Brain microvascular endothelial cell (primary cell): ENCODE measurements at regions not wholly inside any gene's neighbourhood (a gene's known extent, or its start where the extent isn't known, plus 50 kb on each side); places are given as distances from the start of the nearest gene placed in this dataset.

Experiments
- DNase-seq: peaks from one replicate; pipeline ENCODE4 v3.0.0-alpha.2; 2020
- H3K27ac ChIP-seq: fragments of 250-450 bp; sonication (Bioruptor Pico); 2 replicates; pipeline ENCODE4 v1.5.1; 2020; ENCODE audit warnings: mild to moderate bottlenecking, moderate library complexity
- H3K27me3 ChIP-seq: fragments of 250-450 bp; sonication (Bioruptor Pico); replicated peaks from 2 replicates; pipeline ENCODE4 v1.5.1; 2020; ENCODE audit warnings: mild to moderate bottlenecking
- H3K36me3 ChIP-seq: fragments of 250-450 bp; sonication (Bioruptor Pico); replicated peaks from 2 replicates; pipeline ENCODE4 v1.5.1; 2020; ENCODE audit warnings: mild to moderate bottlenecking
- H3K4me3 ChIP-seq: 2 replicates; pipeline ENCODE4 v1.5.1; 2011; ENCODE audit warnings: low read depth, mild to moderate bottlenecking, control low read depth, low read length, moderate library complexity
- in situ Hi-C: cut with HindIII; loops from 2 replicates; pipeline ENCODE4 v1.10.0; 2017; ENCODE audit warnings: low sequenced_read_pairs, low pct_ligation_motif_present
- TF ChIP-seq, protein P1 (sequence below): IDR thresholded peaks from 2 replicates; pipeline ENCODE4 v1.5.1; 2011; ENCODE audit warnings: low read depth, mild to moderate bottlenecking, moderate library complexity, low read length, control low read depth, inconsistent platforms; ENCODE audit errors: missing control alignments

DNA sequence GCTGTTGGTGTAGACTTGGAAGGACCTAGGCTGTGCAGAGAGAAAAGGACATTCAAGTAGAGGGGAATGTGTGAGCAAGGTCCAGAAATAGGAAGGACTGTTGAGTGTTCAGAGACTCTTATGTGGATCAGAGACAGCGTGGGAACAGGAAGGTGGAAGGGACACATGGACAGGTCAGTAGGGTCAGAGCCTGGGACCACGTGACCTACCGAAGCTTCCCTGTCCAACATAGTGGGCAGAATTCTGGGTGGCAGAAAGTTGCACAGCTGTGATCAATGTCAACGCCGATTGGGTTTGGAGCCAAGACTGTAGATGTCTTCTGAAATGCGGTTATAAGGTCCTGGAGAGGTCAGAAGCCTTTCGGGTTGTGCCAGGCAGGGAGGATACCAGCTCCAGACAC lies 195.9 kb upstream of the MKI67 start:
- TF ChIP-seq, protein P1, sequence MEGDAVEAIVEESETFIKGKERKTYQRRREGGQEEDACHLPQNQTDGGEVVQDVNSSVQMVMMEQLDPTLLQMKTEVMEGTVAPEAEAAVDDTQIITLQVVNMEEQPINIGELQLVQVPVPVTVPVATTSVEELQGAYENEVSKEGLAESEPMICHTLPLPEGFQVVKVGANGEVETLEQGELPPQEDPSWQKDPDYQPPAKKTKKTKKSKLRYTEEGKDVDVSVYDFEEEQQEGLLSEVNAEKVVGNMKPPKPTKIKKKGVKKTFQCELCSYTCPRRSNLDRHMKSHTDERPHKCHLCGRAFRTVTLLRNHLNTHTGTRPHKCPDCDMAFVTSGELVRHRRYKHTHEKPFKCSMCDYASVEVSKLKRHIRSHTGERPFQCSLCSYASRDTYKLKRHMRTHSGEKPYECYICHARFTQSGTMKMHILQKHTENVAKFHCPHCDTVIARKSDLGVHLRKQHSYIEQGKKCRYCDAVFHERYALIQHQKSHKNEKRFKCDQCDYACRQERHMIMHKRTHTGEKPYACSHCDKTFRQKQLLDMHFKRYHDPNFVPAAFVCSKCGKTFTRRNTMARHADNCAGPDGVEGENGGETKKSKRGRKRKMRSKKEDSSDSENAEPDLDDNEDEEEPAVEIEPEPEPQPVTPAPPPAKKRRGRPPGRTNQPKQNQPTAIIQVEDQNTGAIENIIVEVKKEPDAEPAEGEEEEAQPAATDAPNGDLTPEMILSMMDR, result no peak
- Histone ChIP-seq H3K27ac (no peak overlapping the region), H3K36me3 (no peaks in the 10 kb centered on the region), H3K27me3 (no peaks in the 10 kb centered on the region), H3K4me3 (no peak overlapping the region)
- no peak for DNase-seq
- in situ Hi-C loops, result no loop called here

DNA sequence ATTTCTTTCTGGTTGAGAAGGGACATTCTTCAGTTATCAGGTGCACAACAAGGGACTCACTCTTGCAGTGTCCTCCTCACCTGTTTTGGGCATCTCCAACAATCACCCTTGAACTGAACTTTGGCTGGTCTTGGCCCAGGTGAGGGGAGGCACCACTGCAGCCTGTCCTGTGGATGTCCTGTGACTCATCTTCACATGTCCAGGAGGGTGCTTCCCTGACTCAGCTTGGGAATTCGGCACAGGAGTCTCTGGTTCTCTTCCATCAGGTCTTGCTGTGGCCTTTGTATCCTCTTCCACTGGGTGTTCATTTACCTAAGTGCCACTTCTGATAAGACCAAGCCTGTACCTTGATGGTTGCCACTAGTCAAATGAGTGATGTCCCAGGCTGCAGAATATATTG lies 196.7 kb upstream of the MKI67 start:
- Histone ChIP-seq H3K4me3 (no peak overlapping the region), H3K27me3 (no peaks in the 10 kb centered on the region), H3K36me3 (no peaks in the 10 kb centered on the region), H3K27ac (no peak overlapping the region)
- in situ Hi-C loops, result no loop called here
- no peak for DNase-seq
- TF ChIP-seq, protein P1, result no peak

DNA sequence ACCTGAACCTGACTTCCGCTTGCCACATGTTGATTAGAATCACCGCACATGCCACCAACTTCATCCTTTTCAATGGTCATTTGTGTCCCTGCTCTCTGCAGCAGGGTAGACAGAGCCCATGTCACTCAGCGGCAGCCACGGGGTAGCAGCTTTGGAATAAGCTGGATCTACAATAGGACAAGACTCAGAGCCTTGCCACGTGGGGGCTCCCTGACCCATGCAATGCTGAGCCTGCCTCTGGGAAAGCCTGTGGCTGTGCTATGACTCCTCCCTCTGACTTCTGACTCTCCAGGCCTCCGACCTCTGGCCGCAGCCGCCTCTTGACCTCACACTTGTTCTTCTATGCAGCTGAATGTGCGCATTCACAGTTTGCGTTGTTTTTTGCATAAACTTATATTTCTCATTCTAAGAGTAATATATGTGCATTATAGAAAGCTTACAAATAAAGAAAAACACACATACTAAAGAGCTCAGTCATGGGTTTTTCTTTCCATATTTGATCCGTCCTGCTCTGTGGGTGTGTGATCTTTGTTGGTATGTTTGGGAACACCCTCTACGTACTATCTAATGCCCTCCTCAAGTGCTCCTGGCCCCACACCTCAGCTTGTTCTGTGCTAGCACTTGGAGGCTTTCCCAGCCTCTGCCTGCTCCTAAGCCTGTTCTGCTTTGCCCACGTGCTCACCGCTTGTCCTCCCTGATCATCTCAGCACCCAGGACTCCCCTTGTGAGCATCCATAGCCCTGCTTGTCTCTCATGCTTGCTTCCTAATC lies 198.0 kb upstream of the MKI67 start:
- Histone ChIP-seq H3K4me3 (no peak overlapping the region), H3K27ac (no peak overlapping the region), H3K36me3 (no peaks in the 10 kb centered on the region), H3K27me3 (no peaks in the 10 kb centered on the region)
- in situ Hi-C loops, result no loop called here
- no peak for DNase-seq
- TF ChIP-seq, protein P1, result no peak

DNA sequence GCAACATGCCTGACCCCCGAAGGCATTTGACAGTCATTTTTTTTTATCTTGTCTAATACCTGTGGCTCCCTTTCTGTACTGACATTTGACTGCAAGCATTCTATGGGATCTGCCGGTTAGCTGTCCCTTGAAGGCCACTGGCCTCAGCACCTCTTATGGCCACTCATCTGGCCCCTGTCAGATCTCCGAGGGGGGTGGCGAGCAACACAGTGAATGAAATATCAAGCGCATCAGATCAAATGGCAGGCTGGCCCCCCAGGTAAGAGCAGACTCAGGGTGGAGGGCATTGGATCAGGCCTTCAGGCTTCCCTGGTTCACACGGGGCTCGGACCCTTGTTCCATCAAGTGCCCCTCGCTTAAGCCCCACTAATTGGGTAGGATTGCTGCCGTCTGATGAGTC lies 199.6 kb upstream of the MKI67 start:
- Histone ChIP-seq H3K4me3 (no peak overlapping the region), H3K27me3 (no peaks in the 10 kb centered on the region), H3K27ac (no peak overlapping the region), H3K36me3 (no peaks in the 10 kb centered on the region)
- TF ChIP-seq, protein P1, result no peak
- in situ Hi-C loops, result no loop called here
- no peak for DNase-seq

DNA sequence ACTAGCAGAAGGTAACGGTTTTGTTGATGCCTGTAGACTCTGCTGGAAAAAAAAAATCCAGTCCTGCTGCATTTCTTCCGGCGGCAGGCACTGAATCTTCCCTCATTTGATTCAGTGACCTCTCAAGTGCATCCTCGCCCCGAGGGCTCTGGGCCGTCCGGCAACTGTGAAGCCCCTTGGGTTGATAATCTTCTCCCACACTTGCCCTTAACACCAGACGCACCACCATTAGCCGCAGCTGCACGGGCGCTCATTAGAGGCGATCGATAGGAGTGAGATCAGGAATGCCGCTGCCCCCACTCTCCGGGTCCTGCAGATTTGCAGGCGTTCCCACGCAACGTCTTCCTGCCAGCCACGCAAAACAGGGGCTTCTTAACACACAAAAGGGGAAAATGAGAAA lies 200.0 kb upstream of the MKI67 start:
- TF ChIP-seq, protein P1, result no peak
- Histone ChIP-seq H3K27me3 (no peaks in the 10 kb centered on the region), H3K36me3 (no peaks in the 10 kb centered on the region), H3K4me3 (no peak overlapping the region), H3K27ac (no peak overlapping the region)
- in situ Hi-C loops, result no loop called here
- DNase-seq, result no peak

DNA sequence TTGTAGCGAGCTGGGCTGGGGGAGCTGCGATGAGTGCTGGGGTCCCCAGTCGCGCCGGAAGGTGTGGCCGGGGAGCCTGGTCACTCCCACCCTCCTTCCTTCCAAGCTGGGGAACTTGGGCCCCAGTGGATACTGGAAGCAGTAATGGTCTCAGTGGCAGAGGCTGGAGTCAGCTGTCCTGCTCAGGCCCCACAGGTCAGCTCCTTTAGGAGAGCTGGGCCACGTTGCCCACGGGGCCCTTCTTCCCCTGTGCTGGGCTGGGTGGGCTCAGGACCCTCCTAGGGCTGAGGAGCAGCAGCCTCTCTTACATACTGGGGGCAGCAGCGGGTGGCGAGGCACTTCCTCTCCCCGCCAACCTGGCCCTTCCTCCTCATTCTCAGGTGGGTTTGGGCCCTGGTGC lies 200.6 kb upstream of the MKI67 start:
- H3K27ac ChIP-seq, result no peak overlapping the region
- no peak overlapping the region for H3K4me3 ChIP-seq
- H3K27me3 ChIP-seq, result no peaks in the 10 kb centered on the region
- DNase-seq, result no peak
- TF ChIP-seq, protein P1, result no peak
- no peaks in the 10 kb centered on the region for H3K36me3 ChIP-seq
- in situ Hi-C loops, result no loop called here
